CD14-positive monocyte (primary cell): ENCODE measurements at regions not wholly inside any gene's neighbourhood (a gene's known extent, or its start where the extent isn't known, plus 50 kb on each side); places are given as distances from the start of the nearest gene placed in this dataset.

Source experiments
- DNase-seq, 3 donors: peaks; one replicate each; pipeline ENCODE4 v3.0.0-alpha.2; 2011 to 2022
- H2AFZ ChIP-seq: 2 replicates; pipeline ENCODE4 v1.6.0; 2012; ENCODE audit warnings: mild to moderate bottlenecking, low read depth, low read length, inconsistent platforms; ENCODE audit not compliant: insufficient read depth, poor library complexity, severe bottlenecking
- H3K27ac ChIP-seq, 2 donors: 1 replicate in 1 of 2; 2 replicates in 1 of 2; pipeline ENCODE4 v1.5.1; 2012 to 2013; ENCODE audit warnings: low read length in 2 of 2, control low read depth in 1 of 2, inconsistent platforms in 1 of 2, low read depth in 1 of 2, mild to moderate bottlenecking in 1 of 2
- H3K27me3 ChIP-seq, 2 donors: one replicate each; pipeline versions ENCODE4 v1.6.0 to v1.6.1; 2011 to 2013; ENCODE audit warnings: low read length in 2 of 2; ENCODE audit not compliant: control insufficient read depth in 2 of 2, insufficient read depth in 2 of 2
- H3K36me3 ChIP-seq, 2 donors: replicated peaks in 1 of 2; 1 replicate in 1 of 2; 2 replicates in 1 of 2; pipeline versions ENCODE4 v1.5.1 to v1.6.1; 2012 to 2013; ENCODE audit warnings: low read length in 2 of 2, control low read depth in 1 of 2, inconsistent platforms in 1 of 2, mild to moderate bottlenecking in 1 of 2; ENCODE audit not compliant: insufficient read depth in 2 of 2, control insufficient read depth in 1 of 2
- H3K4me1 ChIP-seq, 2 donors: 1 replicate in 1 of 2; 2 replicates in 1 of 2; pipeline versions ENCODE4 v1.5.1 to v1.6.1; 2012 to 2013; ENCODE audit warnings: low read length in 2 of 2, control low read depth in 1 of 2, inconsistent platforms in 1 of 2, mild to moderate bottlenecking in 1 of 2, moderate library complexity in 1 of 2; ENCODE audit not compliant: insufficient read depth in 2 of 2, control insufficient read depth in 1 of 2
- H3K4me2 ChIP-seq: replicated peaks from 2 replicates; pipeline ENCODE3; 2012; ENCODE audit warnings: low read length, moderate library complexity, mild to moderate bottlenecking; ENCODE audit not compliant: poor library complexity, severe bottlenecking; ENCODE audit errors: extremely low read depth
- H3K4me3 ChIP-seq, 3 experiments: fragments of 200-600 bp in 1 of 3; sonication (generic) in 1 of 3; replicated peaks in 1 of 3; 1 replicate in 2 of 3; 2 replicates in 1 of 3; pipeline ENCODE4 v1.5.1; 2011 to 2013; ENCODE audit warnings: low read length in 3 of 3, mild to moderate bottlenecking in 3 of 3, control low read depth in 2 of 3, low read depth in 2 of 3, inconsistent platforms in 1 of 3, moderate library complexity in 1 of 3
- H3K79me2 ChIP-seq: 2 replicates; pipeline ENCODE4 v1.6.0; 2012; ENCODE audit warnings: mild to moderate bottlenecking, control low read depth, inconsistent platforms, low read length, moderate library complexity; ENCODE audit not compliant: insufficient read depth
- H3K9ac ChIP-seq: 2 replicates; pipeline ENCODE4 v1.6.0; 2017; ENCODE audit warnings: low read length, mild to moderate bottlenecking; ENCODE audit not compliant: insufficient read depth, poor library complexity, severe bottlenecking
- H3K9me3 ChIP-seq, 2 donors: replicated peaks in 1 of 2; 1 replicate in 1 of 2; 2 replicates in 1 of 2; pipeline versions ENCODE4 v1.5.1 to v1.6.1; 2012 to 2013; ENCODE audit warnings: low read length in 2 of 2, control low read depth in 1 of 2; ENCODE audit not compliant: control insufficient read depth in 1 of 2, insufficient read depth in 1 of 2
- H4K20me1 ChIP-seq: 2 replicates; pipeline ENCODE4 v1.6.0; 2012; ENCODE audit warnings: mild to moderate bottlenecking, low read length, control low read depth, moderate library complexity; ENCODE audit not compliant: insufficient read depth
- H3K27ac Mint-ChIP-seq, 7 donors: one replicate each; pipeline ENCODE4 v1.8.0; 2020; ENCODE audit warnings: mild to moderate bottlenecking in 7 of 7, mixed read lengths in 7 of 7, moderate library complexity in 6 of 7, inconsistent platforms in 2 of 7
- H3K27me3 Mint-ChIP-seq, 3 donors: one replicate each; pipeline ENCODE4 v1.8.0; 2021 to 2022; ENCODE audit warnings: low read depth in 3 of 3, mild to moderate bottlenecking in 3 of 3, mixed read lengths in 3 of 3, moderate library complexity in 3 of 3, inconsistent platforms in 1 of 3
- H3K36me3 Mint-ChIP-seq, 2 donors: one replicate each; pipeline ENCODE4 v1.8.0; 2020; ENCODE audit warnings: mixed read lengths in 2 of 2, inconsistent platforms in 1 of 2, mild to moderate bottlenecking in 1 of 2
- H3K4me1 Mint-ChIP-seq: one replicate; pipeline ENCODE4 v1.8.0; 2020; ENCODE audit warnings: mild to moderate bottlenecking, mixed read lengths
- H3K4me3 Mint-ChIP-seq, 2 donors: one replicate each; pipeline ENCODE4 v1.8.0; 2020; ENCODE audit warnings: mild to moderate bottlenecking in 2 of 2, mixed read lengths in 2 of 2, moderate library complexity in 1 of 2
- H3K9me3 Mint-ChIP-seq, 7 donors: one replicate each; pipeline ENCODE4 v1.8.0; 2020 to 2022; ENCODE audit warnings: mixed read lengths in 7 of 7, mild to moderate bottlenecking in 6 of 7, moderate library complexity in 6 of 7, inconsistent platforms in 2 of 7
- WGBS: methylation state at CpG from one replicate; pipeline ENCODE4 v1.1.5; 2013; ENCODE audit warnings: missing lambda C conversion rate; ENCODE audit not compliant: insufficient coverage; 5-methylcytosine and 5-hydroxymethylcytosine counted together
- intact Hi-C, 2 donors: fragments of 100-400 bp; cut with micrococcal nuclease; formaldehyde crosslinking; loops; one replicate each; pipeline versions ENCODE4 v1.15.0 to v1.15.1; 2023
- TF ChIP-seq, protein P1 (sequence below): fragments of 200-600 bp; IDR thresholded peaks from one replicate; pipeline ENCODE4 v1.8.0; 2022; ENCODE audit warnings: antibody characterized with exemption, mild to moderate bottlenecking

GRCh38 chr12:92464911-92465310 lies 237.9 kb upstream of the PLEKHG7 start:
- Histone ChIP-seq H3K27me3 (no peaks in the 10 kb centered on the region), H3K79me2 (no peaks in the 10 kb centered on the region), H2AFZ (no peak overlapping the region), H3K4me1 (peaks cover 11 to 22% of the 10 kb centered on the region in 2 donors), H3K4me3 (no peak overlapping the region), H3K27ac (no peak overlapping the region), H3K36me3 (no peaks in the 10 kb centered on the region), H3K9me3 (no peaks in the 10 kb centered on the region), H3K4me2 (no peak overlapping the region), H3K9ac (no peak overlapping the region), H4K20me1 (no peaks in the 10 kb centered on the region)
- Mint-ChIP-seq H3K27me3 (peaks cover 0 to 4% (median 2%) of the 10 kb centered on the region in 3 donors), H3K4me1 (peaks cover 16% of the 10 kb centered on the region), H3K9me3 (peaks cover 0 to 2% (median 0%) of the 10 kb centered on the region in 7 donors), H3K36me3 (no peaks in the 10 kb centered on the region), H3K27ac (no peak overlapping the region), H3K4me3 (no peak overlapping the region)
- DNase-seq, result no peak
- intact Hi-C loops, result no loop called here
- WGBS, result no CpG with 5 or more reads among the region's 3 CpGs
- TF ChIP-seq, protein P1, sequence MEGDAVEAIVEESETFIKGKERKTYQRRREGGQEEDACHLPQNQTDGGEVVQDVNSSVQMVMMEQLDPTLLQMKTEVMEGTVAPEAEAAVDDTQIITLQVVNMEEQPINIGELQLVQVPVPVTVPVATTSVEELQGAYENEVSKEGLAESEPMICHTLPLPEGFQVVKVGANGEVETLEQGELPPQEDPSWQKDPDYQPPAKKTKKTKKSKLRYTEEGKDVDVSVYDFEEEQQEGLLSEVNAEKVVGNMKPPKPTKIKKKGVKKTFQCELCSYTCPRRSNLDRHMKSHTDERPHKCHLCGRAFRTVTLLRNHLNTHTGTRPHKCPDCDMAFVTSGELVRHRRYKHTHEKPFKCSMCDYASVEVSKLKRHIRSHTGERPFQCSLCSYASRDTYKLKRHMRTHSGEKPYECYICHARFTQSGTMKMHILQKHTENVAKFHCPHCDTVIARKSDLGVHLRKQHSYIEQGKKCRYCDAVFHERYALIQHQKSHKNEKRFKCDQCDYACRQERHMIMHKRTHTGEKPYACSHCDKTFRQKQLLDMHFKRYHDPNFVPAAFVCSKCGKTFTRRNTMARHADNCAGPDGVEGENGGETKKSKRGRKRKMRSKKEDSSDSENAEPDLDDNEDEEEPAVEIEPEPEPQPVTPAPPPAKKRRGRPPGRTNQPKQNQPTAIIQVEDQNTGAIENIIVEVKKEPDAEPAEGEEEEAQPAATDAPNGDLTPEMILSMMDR, result no peak

DNA sequence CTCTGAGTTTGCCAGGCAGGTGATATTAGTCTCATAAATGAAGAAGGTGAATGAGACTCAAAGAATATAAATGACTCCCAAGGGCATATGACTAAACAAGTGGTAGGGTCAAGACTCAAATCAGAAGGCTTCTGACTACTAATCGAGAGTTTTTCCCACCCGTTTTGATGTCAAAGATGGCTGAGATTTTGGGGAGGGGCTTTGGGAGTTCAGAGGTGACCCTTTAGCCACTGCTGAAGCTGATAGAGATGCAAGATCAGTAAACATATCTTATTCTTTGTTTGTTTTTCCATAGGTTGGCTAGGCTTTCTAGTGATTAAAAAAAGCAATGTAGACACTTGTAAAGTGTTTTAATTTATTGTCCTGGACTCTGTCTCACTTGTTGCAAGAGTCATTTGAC lies 239.6 kb upstream of the PLEKHG7 start:
- Mint-ChIP-seq H3K27ac (no peak overlapping the region), H3K4me1 (peaks cover 20% of the 10 kb centered on the region), H3K27me3 (peaks cover 0 to 5% (median 3%) of the 10 kb centered on the region in 3 donors), H3K4me3 (no peak overlapping the region), H3K9me3 (peaks cover 0 to 3% (median 0%) of the 10 kb centered on the region in 7 donors), H3K36me3 (no peaks in the 10 kb centered on the region)
- TF ChIP-seq, protein P1, result no peak
- WGBS, result no CpG with 5 or more reads among the region's 2 CpGs
- no peaks in the 10 kb centered on the region for H4K20me1 ChIP-seq
- H3K27ac ChIP-seq, result no peak overlapping the region
- no peak overlapping the region for H3K9ac ChIP-seq
- no peak overlapping the region for H2AFZ ChIP-seq
- intact Hi-C loops, result no loop called here
- H3K9me3 ChIP-seq, result no peaks in the 10 kb centered on the region
- no peak overlapping the region for H3K4me2 ChIP-seq
- DNase-seq, result no peak
- H3K36me3 ChIP-seq, result no peaks in the 10 kb centered on the region
- no peak overlapping the region for H3K4me3 ChIP-seq
- no peaks in the 10 kb centered on the region for H3K79me2 ChIP-seq
- peaks cover 11 to 22% of the 10 kb centered on the region in 2 donors for H3K4me1 ChIP-seq
- no peaks in the 10 kb centered on the region for H3K27me3 ChIP-seq
